OCI-LY3 (cell line): ENCODE measurements at regions not wholly inside any gene's neighbourhood (a gene's known extent, or its start where the extent isn't known, plus 50 kb on each side); places are given as distances from the start of the nearest gene placed in this dataset.

ENCODE experiments used
- H2AFZ ChIP-seq: fragments of 200-600, 300-600 bp; shearing (Covaris generic); 2 replicates; pipeline ENCODE4 v1.6.0; 2014; ENCODE audit warnings: antibody characterized with exemption, low read depth, low read length
- H3K27ac ChIP-seq: fragments of 200-600, 300-600 bp; sonication (generic); 2 replicates; pipeline ENCODE4 v1.5.1; 2014; ENCODE audit warnings: mild to moderate bottlenecking, low read length, moderate library complexity, mixed read lengths
- H3K27me3 ChIP-seq: fragments of 200-600, 300-600 bp; sonication (generic); 2 replicates; pipeline ENCODE4 v1.6.1; 2014; ENCODE audit warnings: low read depth, low read length, mixed read lengths
- H3K36me3 ChIP-seq: fragments of 200-600, 300-600 bp; sonication (generic); replicated peaks from 2 replicates; pipeline ENCODE3; 2014; ENCODE audit warnings: low read depth, low read length, mixed read lengths
- H3K4me1 ChIP-seq: fragments of 300-600, 200-600 bp; sonication (generic); 2 replicates; pipeline ENCODE4 v1.6.1; 2014; ENCODE audit warnings: low read length, mixed read lengths
- H3K4me2 ChIP-seq: fragments of 200-600, 300-600 bp; sonication (generic); 2 replicates; pipeline ENCODE4 v1.6.1; 2014; ENCODE audit warnings: low read length, mixed read lengths
- H3K4me3 ChIP-seq: fragments of 300-600, 200-600 bp; sonication (generic); 2 replicates; pipeline ENCODE4 v1.5.1; 2014; ENCODE audit warnings: antibody characterized with exemption, mild to moderate bottlenecking, low read length, moderate library complexity
- H3K79me2 ChIP-seq: fragments of 300-600, 200-600 bp; shearing (Covaris generic); 2 replicates; pipeline ENCODE4 v1.6.1; 2014; ENCODE audit warnings: mild to moderate bottlenecking, low read length, mixed read lengths
- H3K9ac ChIP-seq: fragments of 300-600, 200-600 bp; shearing (Covaris generic); 2 replicates; pipeline ENCODE4 v1.6.0; 2014; ENCODE audit warnings: mild to moderate bottlenecking, low read length, moderate library complexity
- H3K9me3 ChIP-seq: fragments of 200-600, 300-600 bp; shearing (Covaris generic); 2 replicates; pipeline ENCODE4 v1.6.1; 2014; ENCODE audit warnings: low read length, mixed read lengths; ENCODE audit not compliant: insufficient read depth
- H4K20me1 ChIP-seq: fragments of 200-600, 300-600 bp; sonication (generic); 2 replicates; pipeline ENCODE4 v1.6.1; 2016; ENCODE audit warnings: low read length, mixed read lengths; ENCODE audit not compliant: insufficient read depth
- CTCF ChIP-seq: fragments of 200-600, 300-600 bp; sonication (generic); IDR thresholded peaks from 2 replicates; pipeline ENCODE4 v1.5.1; 2014; ENCODE audit warnings: antibody characterized with exemption, low read length, low read depth
- EZH2phosphoT487 ChIP-seq: fragments of 200-600 bp; shearing (Covaris generic); IDR thresholded peaks from 2 replicates; pipeline ENCODE4 v1.6.1; 2018; ENCODE audit warnings: antibody characterized with exemption, mixed run types, low read depth

- Histone ChIP-seq H2AFZ (no peak overlapping the region), H4K20me1 (no peaks in the 10 kb centered on the region), H3K4me2 (no peak overlapping the region), H3K4me3 (no peak overlapping the region), H3K79me2 (no peaks in the 10 kb centered on the region), H3K27me3 (no peaks in the 10 kb centered on the region), H3K36me3 (no peaks in the 10 kb centered on the region), H3K4me1 (no peaks in the 10 kb centered on the region), H3K9me3 (no peaks in the 10 kb centered on the region), H3K9ac (no peak overlapping the region), H3K27ac (no peak overlapping the region)
- TF ChIP-seq EZH2phosphoT487 (no peak), CTCF (no peak)
Measured at GRCh38 chr9:23171479-23171878, 654.6 kb downstream of the ELAVL2 start.

DNA sequence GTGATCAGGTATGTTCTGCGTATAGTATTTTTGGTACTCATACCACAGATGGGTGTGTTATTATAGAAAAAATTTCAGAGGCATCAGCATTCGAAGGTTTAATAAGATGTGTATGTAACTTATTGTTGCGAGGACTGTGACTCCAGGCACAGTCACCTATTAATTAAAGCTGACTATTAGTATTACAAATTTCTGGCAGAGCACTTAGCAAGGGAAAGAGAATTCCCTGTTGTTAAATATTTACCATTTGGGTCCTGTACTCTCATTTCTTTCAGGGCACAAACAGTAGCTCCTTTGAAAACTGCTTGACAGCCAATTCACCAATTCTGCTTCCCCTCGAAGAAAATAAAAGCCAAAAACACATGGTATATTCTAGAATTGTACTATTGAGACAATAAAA lies 653.8 kb downstream of the ELAVL2 start:
- Histone ChIP-seq H3K4me1 (no peaks in the 10 kb centered on the region), H3K9ac (no peak overlapping the region), H2AFZ (no peak overlapping the region), H3K27me3 (no peaks in the 10 kb centered on the region), H3K79me2 (no peaks in the 10 kb centered on the region), H3K4me2 (no peak overlapping the region), H3K4me3 (no peak overlapping the region), H3K36me3 (no peaks in the 10 kb centered on the region), H3K27ac (no peak overlapping the region), H3K9me3 (no peaks in the 10 kb centered on the region), H4K20me1 (no peaks in the 10 kb centered on the region)
- no peak for TF ChIP-seq CTCF
- TF ChIP-seq EZH2phosphoT487, result no peak

- Histone ChIP-seq H3K4me2 (no peak overlapping the region), H3K36me3 (no peaks in the 10 kb centered on the region), H3K9ac (no peak overlapping the region), H3K4me1 (no peaks in the 10 kb centered on the region), H3K27ac (no peak overlapping the region), H3K79me2 (no peaks in the 10 kb centered on the region), H3K4me3 (no peak overlapping the region), H4K20me1 (no peaks in the 10 kb centered on the region), H3K9me3 (no peaks in the 10 kb centered on the region), H2AFZ (no peak overlapping the region), H3K27me3 (no peaks in the 10 kb centered on the region)
- TF ChIP-seq CTCF, result no peak
Measured at GRCh38 chr9:23172979-23173637, 652.9 kb downstream of the ELAVL2 start.

GRCh38 chr9:23194281-23194680 lies 631.8 kb downstream of the ELAVL2 start:
- Histone ChIP-seq H2AFZ (no peak overlapping the region), H3K4me3 (no peak overlapping the region), H3K27ac (no peak overlapping the region), H3K36me3 (no peaks in the 10 kb centered on the region), H3K4me2 (no peak overlapping the region), H3K4me1 (no peaks in the 10 kb centered on the region), H3K9ac (no peak overlapping the region), H4K20me1 (no peaks in the 10 kb centered on the region), H3K79me2 (no peaks in the 10 kb centered on the region), H3K9me3 (no peaks in the 10 kb centered on the region), H3K27me3 (no peaks in the 10 kb centered on the region)
- TF ChIP-seq CTCF (no peak), EZH2phosphoT487 (no peak)
